Adrenal gland (tissue), 9 donors: ENCODE measurements at regions not wholly inside any gene's neighbourhood (a gene's known extent, or its start where the extent isn't known, plus 50 kb on each side); places are given as distances from the start of the nearest gene placed in this dataset.

Experiments
- DNase-seq, 7 donors: peaks; one replicate each; pipeline ENCODE4 v3.0.0-alpha.2; 2019 to 2020
- H3K27ac ChIP-seq, 5 donors: fragments of 200-600 bp; sonication (generic) in 4 of 5; 1 replicate in 3 of 5; 2 replicates in 2 of 5; pipeline versions ENCODE4 v1.5.1 to v1.8.0; 2016 to 2020; ENCODE audit warnings: mild to moderate bottlenecking in 1 of 5
- H3K27me3 ChIP-seq: fragments of 200-600 bp; 2 replicates; pipeline ENCODE4 v1.8.0; 2021
- H3K36me3 ChIP-seq, 2 donors: fragments of 200-600 bp; replicated peaks in 1 of 2; 1 replicate in 1 of 2; 2 replicates in 1 of 2; pipeline versions ENCODE4 v1.5.1 to v1.8.0; 2018 to 2022
- H3K4me1 ChIP-seq, 2 donors: fragments of 200-600 bp; replicated peaks in 1 of 2; 1 replicate in 1 of 2; 2 replicates in 1 of 2; pipeline versions ENCODE4 v1.5.1 to v1.8.0; 2018 to 2021
- H3K4me3 ChIP-seq, 4 donors: fragments of 200-600 bp; sonication (generic) in 3 of 4; one replicate each; pipeline ENCODE4 v1.5.1; 2016 to 2018
- H3K9me3 ChIP-seq, 3 donors: fragments of 200-600 bp; sonication (generic) in 1 of 3; replicated peaks in 1 of 3; 1 replicate in 2 of 3; 2 replicates in 1 of 3; pipeline versions ENCODE4 v1.5.1 to v1.8.0; 2016 to 2021
- POLR2A ChIP-seq, 2 donors: fragments of 450-650 bp; IDR thresholded peaks; one replicate each; pipeline ENCODE4 v1.6.1; 2017; ENCODE audit warnings: antibody characterized with exemption in 2 of 2, mild to moderate bottlenecking in 2 of 2, moderate library complexity in 1 of 2
- WGBS, 4 donors: extraction: QIAGEN DNeasy Blood & Tissue Kit in 2 of 4; methylation state at CpG; one replicate each; pipeline versions ENCODE4 v1.1.5 to v1.1.7; 2013 to 2017; 5-methylcytosine and 5-hydroxymethylcytosine counted together
- intact Hi-C, 2 donors: fragments of 100-400 bp; cut with DNase I; formaldehyde crosslinking; loops; one replicate each; pipeline versions ENCODE4 v1.14.1 to v1.15.0; 2022 to 2023
- TF ChIP-seq, protein P1 (sequence below), 6 experiments: fragments of 450-650 bp in 4 of 6; fragments of 200-600 bp in 2 of 6; sonication (generic) in 1 of 6; IDR thresholded peaks; 1 replicate in 5 of 6; 2 replicates in 1 of 6; pipeline versions ENCODE4 v1.5.1 to v1.8.0; 2016 to 2021; ENCODE audit warnings: antibody characterized with exemption in 6 of 6, mild to moderate bottlenecking in 2 of 6, moderate library complexity in 1 of 6
- donor health status: healthy with polysubstance abuse.
- donor health status: Bipolar disorder and iron deficiency.
- donor health status: DM: yes; HTN: yes; CAD: no.
- donor health status: DM: no; HTN: no; CAD: no.
- donor health status: DM: no; HTN: no; CAD: no.

- 77 to 92% (median 89%) methylated on average over 4 of the region's 4 CpGs for WGBS, 4 donors
- H3K27me3 ChIP-seq: no peaks in the 10 kb centered on the region
- no peaks in the 10 kb centered on the region for H3K4me1 ChIP-seq
- DNase-seq: no peak
- no peak overlapping the region for H3K27ac ChIP-seq
- no peaks in the 10 kb centered on the region for H3K9me3 ChIP-seq
- no peaks in the 10 kb centered on the region for H3K36me3 ChIP-seq
- no peak overlapping the region for H3K4me3 ChIP-seq
- intact Hi-C loops: no loop called here
- TF ChIP-seq POLR2A (IDR thresholded peaks at IDR 0.05): no peak
- TF ChIP-seq, protein P1, sequence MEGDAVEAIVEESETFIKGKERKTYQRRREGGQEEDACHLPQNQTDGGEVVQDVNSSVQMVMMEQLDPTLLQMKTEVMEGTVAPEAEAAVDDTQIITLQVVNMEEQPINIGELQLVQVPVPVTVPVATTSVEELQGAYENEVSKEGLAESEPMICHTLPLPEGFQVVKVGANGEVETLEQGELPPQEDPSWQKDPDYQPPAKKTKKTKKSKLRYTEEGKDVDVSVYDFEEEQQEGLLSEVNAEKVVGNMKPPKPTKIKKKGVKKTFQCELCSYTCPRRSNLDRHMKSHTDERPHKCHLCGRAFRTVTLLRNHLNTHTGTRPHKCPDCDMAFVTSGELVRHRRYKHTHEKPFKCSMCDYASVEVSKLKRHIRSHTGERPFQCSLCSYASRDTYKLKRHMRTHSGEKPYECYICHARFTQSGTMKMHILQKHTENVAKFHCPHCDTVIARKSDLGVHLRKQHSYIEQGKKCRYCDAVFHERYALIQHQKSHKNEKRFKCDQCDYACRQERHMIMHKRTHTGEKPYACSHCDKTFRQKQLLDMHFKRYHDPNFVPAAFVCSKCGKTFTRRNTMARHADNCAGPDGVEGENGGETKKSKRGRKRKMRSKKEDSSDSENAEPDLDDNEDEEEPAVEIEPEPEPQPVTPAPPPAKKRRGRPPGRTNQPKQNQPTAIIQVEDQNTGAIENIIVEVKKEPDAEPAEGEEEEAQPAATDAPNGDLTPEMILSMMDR (IDR thresholded peaks at IDR 0.05): no peak
Observed at GRCh38 chr2:223472771-223473170, 129.4 kb downstream of the SCG2 start.

DNA sequence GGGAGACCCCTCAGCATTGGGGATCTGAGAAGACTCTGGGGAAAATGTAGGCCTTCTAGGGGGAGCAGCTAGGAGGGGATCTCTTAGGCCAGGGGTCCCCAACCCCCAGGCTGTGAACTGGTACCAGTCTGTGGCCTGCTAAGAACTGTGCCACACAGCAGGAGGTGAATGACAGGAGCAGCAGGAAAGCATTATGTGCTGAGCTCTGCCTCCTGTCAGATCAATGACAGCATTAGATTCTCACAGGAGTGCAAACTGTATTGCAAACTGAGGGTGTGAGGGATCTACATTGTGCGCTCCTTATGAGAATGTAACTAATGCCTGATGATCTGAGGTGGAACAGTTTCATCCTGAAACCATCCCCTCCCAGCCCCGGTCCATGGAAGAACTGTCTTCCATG lies 127.3 kb downstream of the SCG2 start:
- intact Hi-C loops: no loop called here

GRCh38 chr2:223475901-223476300 lies 126.3 kb downstream of the SCG2 start:
- no peak for DNase-seq
- intact Hi-C loops: no loop called here

More for the DNA sequence above, 127.3 kb downstream of the SCG2 start:
- Histone ChIP-seq H3K27ac (no peak overlapping the region), H3K4me1 (no peaks in the 10 kb centered on the region), H3K27me3 (no peaks in the 10 kb centered on the region), H3K9me3 (no peaks in the 10 kb centered on the region), H3K4me3 (no peak overlapping the region), H3K36me3 (no peaks in the 10 kb centered on the region)
- 75 to 94% (median 87%) methylated on average over 2 of the region's 2 CpGs for WGBS, 4 donors
- DNase-seq: no peak
- TF ChIP-seq, protein P1 (IDR thresholded peaks at IDR 0.05): no peak
- no peak for TF ChIP-seq POLR2A (IDR thresholded peaks at IDR 0.05)

DNA sequence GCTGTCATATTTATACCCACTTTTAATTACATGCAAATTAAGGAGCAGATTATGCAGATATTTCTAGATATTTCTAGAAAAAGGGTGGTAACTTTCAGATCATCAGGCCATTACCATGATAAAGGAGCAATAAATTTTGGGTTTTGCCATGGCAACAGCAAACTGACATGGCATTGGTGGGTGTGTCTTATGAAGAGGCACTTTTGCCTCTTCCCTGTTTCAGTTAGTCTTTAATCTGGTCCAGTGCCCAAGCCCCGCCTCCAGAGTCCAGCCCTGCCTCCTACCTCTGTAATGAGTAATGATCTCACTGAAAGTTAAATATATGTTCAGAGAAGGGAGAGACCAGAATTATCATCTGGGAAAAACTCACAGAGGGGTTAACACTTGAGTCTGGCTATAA lies 124.8 kb downstream of the SCG2 start:
- H3K27ac ChIP-seq: no peak overlapping the region
- no peak for DNase-seq
- TF ChIP-seq POLR2A (IDR thresholded peaks at IDR 0.05): no peak
- TF ChIP-seq, protein P1 (IDR thresholded peaks at IDR 0.05): no peak
- H3K36me3 ChIP-seq: no peaks in the 10 kb centered on the region
- H3K27me3 ChIP-seq: no peaks in the 10 kb centered on the region
- no peaks in the 10 kb centered on the region for H3K9me3 ChIP-seq
- WGBS, 4 donors: 87 to 95% (median 94%) methylated on average over 1 of the region's 1 CpG
- intact Hi-C loops: no loop called here
- no peaks in the 10 kb centered on the region for H3K4me1 ChIP-seq
- no peak overlapping the region for H3K4me3 ChIP-seq

More at GRCh38 chr2:223475901-223476300, 126.3 kb downstream of the SCG2 start:
- Histone ChIP-seq H3K4me1 (no peaks in the 10 kb centered on the region), H3K27me3 (no peaks in the 10 kb centered on the region), H3K4me3 (no peak overlapping the region), H3K27ac (no peak overlapping the region), H3K9me3 (no peaks in the 10 kb centered on the region), H3K36me3 (no peaks in the 10 kb centered on the region)
- TF ChIP-seq, protein P1 (IDR thresholded peaks at IDR 0.05): no peak
- no peak for TF ChIP-seq POLR2A (IDR thresholded peaks at IDR 0.05)
- 72 to 90% (median 80%) methylated on average over 2 of the region's 2 CpGs for WGBS, 4 donors
